GM18868 (cell line): ENCODE measurements at regions not wholly inside any gene's neighbourhood (a gene's known extent, or its start where the extent isn't known, plus 50 kb on each side); places are given as distances from the start of the nearest gene placed in this dataset.
"Not testable (repeated sequence)": the region's sequence is repeated elsewhere in the genome, so short reads cannot be mapped to it uniquely, and the experiment has no call there.

Experiments
- ATAC-seq: cut with Tn5 transposase; IDR thresholded peaks from one replicate; pipeline ENCODE4 v1.9.1; 2021; ENCODE audit warnings: mild to moderate bottlenecking, moderate library complexity; ENCODE audit not compliant: unreplicated experiment

DNA sequence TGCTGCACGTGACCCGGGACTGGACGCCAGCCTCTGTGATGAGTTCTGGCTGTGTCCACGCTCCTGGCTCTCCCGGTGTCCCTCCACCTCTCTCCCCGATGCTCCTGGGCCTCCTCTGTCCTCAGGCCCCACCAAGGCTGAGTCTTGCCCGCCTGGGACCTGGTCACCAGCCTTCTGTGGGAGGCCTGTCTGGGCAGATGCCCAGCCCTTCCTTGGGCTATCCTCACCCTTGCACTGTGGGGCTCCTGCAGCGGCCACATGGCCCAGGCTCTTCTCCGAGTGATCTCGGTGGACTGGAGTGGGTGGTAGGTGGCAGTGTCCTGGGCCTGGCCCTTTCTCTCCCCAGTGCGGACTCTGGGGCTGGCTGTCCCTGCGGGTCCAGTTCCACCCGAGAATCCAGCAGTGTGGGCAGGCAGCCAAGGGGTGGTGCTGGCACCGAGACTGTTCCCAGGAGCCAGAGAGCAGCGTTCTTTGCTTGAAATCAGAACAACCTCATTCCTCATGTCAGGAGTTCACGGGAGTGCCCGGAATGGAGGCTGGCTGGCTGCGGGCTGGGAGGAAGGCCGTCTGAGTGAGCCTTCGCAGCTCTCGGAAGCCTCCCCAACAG lies 94.6 kb downstream of the TMEM121 start:
- ATAC-seq = not testable (repeated sequence)

DNA sequence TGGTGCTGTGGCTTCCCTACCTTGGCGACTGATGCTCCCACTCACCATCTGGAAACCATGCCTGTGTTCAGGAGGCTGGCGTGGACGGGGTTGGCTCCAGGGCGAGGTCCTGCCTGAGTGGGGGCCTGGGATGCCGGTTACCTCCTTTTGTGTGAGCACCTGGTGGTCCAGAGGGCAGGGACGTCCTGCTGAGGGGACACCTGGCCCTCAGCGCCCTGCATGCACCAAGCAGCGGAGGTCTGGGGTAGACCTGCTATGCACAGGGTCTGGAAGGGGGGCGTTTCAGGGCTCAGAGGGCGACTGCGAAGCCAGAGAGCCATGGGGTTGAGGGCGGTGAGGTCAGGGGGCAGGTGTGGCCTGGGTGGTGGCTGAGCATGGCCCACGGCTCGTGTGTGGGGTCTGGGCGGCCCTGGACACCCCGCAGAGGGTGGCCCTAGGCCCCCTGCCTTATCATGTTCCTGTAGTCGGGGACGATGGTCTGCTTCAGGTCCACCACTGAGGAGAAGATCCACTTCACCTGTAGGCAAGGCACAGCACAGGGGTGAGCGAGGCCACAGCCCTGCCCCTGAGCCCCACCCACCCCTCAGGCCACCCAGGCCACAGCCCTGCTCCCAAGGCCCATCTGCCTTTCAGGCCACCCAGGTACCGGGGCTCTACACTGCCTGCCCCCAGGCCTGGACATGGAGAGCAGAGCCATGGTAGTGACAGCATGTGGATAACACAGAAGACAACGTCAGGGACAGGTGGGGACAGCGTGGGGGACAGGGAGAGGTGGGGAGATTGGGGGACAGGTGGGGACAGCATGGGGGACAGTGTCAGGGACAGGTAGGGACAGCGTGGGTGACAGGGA lies 95.3 kb downstream of the TMEM121 start:
- not testable (repeated sequence) for ATAC-seq

DNA sequence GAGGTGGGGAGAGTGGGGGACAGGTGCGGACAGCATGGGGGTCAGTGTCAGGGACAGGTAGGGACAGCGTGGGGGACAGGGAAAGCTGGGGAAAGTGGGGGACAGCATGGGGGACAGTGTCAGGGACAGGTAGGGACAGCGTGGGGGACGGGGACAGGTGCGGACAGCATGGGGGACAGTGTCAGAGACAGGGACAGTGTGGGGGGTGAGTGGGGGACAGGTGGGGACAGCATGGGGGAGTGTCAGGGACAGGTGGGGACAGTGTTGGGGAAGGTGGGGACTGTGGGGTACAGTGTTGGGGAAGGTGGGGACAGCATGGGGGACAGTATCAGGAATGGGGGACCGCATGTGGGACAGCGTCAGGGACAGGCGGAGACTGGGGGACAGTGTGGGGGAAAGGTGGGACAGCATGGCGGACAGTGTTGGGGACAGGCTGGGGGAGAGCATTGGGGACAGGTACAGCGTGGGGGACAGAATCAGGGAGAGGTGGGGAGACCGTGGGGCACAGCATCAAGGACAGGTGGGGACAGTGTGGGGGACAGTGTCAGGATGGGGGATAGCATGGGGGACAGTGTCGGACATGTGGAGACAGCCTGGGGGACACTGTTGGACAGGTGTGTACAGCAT lies 96.1 kb downstream of the TMEM121 start:
- no peak for ATAC-seq

DNA sequence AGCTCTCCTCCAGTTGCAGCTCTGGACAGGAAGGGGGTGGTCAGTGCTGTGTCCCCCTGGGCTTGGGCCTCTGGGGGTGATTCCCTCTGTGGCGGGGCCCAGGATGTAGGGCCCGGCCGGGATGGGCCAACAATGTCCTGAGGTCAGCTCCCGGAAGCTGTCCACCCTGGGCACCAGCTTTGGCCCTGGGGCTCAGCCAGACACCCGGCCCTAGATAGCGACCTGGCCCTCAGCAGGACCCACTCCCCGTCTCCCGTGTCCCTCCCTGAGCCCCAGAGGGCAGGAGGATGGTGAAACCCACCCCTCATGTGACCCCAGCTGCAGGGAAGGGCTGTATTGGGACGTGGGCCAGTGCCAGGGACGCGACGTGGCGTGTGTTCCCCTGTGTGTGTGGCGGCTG lies 96.8 kb downstream of the TMEM121 start:
- ATAC-seq = not testable (repeated sequence)

DNA sequence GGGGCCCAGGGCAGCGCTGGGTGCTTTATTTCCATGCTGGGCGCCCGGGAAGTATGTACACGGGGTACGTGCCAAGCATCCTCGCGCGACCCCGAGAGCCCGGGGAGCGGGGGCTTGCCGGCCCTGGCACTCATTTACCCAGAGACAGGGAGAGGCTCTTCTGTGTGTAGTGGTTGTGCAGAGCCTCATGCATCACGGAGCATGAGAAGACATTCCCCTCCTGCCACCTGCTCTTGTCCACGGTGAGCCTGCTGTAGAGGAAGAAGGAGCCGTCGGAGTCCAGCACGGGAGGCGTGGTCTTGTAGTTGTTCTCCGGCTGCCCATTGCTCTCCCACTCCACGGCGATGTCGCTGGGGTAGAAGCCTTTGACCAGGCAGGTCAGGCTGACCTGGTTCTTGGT lies 98.0 kb downstream of the TMEM121 start:
- ATAC-seq = not testable (repeated sequence)

DNA sequence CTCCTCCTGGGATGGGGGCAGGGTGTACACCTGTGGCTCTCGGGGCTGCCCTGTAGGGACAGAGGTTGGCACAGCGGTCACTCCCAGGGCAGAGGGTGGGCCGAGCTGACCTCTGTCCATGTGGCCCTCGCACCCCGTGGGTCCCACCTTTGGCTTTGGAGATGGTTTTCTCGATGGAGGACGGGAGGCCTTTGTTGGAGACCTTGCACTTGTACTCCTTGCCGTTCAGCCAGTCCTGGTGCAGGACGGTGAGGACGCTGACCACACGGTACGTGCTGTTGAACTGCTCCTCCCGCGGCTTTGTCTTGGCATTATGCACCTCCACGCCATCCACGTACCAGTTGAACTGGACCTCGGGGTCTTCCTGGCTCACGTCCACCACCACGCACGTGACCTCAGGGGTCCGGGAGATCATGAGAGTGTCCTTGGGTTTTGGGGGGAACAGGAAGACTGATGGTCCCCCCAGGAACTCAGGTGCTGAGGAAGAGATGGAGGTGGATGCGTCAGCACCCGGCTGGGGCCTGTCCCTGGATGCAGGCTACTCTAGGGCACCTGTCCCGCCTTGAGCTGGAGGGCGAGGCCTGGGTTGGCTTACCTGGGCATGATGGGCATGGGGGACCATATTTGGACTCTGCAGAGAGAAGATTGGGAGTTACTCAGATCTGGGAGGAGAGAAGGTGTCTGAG lies 98.5 kb downstream of the TMEM121 start:
- not testable (repeated sequence) for ATAC-seq

DNA sequence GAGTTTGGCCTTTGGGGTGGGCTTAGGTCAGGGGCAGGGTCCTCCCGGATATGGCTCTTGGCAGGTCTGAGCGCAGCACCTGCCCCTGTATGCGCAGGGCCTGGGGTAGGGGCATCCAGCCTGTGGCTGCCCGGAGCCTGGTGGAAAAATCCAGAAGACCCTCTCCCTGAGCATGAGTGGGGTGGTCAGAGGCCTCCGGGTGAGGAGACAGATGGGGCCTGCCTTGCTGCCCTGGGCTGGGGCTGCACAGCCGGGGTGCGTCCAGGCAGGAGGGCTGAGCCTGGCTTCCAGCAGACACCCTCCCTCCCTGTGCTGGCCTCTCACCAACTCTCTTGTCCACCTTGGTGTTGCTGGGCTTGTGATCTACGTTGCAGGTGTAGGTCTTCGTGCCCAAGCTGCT lies 99.1 kb downstream of the TMEM121 start:
- not testable (repeated sequence) for ATAC-seq

DNA sequence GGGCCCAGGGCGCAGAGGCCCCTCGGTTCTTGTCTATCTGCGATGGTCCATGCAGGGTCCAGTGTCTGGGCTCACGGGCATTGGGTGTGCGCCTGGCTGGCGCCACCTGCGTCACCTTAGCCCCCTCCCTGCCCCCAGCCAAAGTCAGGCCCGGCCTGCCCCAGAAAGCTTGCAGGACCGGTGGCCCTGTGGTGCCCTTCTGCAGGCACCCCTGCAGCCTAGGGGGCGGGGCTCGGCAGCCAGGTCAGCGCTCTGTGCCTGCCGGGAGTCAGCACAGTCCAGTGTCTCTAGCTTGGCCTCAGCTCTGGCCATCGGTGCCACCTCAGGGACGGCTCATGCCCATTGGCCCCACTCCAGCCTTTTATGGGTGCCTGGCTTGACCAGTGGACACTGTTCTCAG lies 99.7 kb downstream of the TMEM121 start:
- not testable (repeated sequence) for ATAC-seq

DNA sequence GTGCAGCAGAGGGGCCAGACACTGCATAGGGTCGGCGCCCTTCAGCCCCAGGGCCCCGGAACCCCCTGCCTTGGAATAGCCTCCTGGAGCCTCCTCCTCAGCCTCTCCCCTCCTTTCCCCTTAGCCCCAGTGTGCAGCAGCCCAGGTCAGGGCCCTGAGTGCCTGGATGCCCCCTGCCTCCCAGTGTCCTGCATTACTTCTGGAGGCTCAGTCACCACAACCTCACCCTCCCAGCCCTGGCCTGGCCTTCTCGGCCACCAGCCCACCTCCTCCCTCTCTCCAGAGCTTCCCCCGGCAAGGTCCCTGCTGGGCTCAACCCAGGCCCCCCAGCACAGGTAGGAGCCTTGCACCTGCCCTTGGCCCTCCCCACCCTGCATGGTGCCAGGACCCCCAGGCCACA lies 100.3 kb downstream of the TMEM121 start:
- ATAC-seq = not testable (repeated sequence)

DNA sequence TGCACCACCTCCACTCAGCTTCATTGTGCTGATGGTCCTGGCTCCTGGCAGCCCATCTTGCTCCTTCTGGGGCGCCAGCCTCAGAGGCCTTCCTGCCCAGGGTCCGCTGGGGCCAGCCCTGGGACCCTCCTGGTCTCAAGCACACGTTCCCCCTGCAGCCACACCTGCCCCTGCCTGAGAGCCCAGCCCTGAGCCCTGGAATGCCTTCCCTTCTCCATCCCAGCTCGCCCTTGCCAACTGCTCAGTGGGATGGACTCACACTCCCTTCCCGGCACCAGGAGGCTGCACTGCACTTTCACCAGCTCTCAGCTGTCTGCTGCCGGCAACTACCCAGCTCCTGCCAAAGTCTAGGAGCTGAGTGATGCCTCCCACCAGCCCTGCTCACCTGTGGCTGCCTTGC lies 100.9 kb downstream of the TMEM121 start:
- ATAC-seq = not testable (repeated sequence)

DNA sequence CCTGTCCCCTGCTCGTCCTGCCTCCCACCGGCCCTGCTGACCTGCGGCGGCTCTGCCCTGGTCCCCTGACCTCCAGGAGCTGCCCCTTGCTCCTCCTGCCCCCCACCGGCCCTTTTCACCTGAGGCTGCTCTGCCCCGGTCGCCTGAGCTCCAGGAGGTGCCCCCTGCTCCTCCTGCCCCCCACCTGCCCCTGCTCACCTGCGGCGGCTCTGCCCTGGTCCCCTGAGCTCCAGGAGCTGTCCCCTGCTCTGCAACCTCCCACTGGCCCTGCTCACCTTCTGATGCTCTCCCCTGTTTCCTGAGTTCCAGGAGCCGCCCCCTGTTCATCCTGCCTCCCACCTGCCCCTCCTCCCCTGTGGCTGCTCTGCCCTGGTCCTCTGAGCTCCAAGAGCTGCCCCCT lies 101.3 kb downstream of the TMEM121 start:
- no peak for ATAC-seq

DNA sequence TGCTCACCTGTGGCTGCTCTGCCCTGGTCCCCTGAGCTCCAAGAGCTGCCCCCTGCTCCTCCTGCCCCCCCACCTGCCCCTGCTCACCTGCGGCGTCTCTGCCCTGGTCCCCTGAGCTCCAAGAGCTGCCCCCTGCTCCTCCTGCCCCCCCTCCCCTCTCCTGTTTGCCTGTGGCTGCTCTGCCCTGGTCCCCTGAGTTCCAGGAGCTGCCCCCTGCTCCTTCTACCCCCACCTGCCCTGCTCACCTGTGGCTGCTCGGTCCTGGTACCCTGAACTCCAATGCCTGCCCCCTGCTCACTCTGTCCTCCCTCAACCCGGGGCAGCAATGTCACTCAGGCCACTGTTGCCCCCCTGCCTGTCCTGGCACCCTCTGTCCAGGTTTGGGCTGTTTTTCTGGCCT lies 101.7 kb downstream of the TMEM121 start:
- not testable (repeated sequence) for ATAC-seq

DNA sequence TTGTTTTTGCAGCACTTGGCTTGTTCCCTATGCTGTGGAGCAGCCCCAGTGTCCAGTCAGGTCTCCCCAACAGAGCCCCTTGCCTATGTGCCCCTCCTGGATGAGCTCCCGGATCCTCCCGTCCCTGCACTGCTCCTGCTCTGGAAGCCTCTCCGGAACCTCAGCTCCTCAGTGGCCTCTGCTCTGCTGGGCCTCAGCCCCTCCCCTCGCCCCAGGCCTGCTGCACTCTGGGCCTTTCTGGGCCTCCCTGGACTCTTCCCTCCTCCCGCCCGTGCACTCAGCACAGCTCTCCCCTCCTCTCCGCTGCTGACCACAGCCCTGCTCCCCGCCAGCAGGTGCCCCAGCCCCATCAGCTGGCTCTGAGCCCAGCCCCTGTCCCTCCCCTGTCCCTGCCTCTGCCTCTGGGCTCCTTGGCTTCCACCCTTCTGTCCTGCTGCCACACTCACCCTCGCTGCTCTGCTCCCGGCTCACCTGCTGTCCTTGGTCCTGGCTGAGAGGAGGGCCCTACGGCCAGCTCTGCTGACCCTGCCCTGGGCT lies 102.2 kb downstream of the TMEM121 start:
- ATAC-seq = not testable (repeated sequence)

DNA sequence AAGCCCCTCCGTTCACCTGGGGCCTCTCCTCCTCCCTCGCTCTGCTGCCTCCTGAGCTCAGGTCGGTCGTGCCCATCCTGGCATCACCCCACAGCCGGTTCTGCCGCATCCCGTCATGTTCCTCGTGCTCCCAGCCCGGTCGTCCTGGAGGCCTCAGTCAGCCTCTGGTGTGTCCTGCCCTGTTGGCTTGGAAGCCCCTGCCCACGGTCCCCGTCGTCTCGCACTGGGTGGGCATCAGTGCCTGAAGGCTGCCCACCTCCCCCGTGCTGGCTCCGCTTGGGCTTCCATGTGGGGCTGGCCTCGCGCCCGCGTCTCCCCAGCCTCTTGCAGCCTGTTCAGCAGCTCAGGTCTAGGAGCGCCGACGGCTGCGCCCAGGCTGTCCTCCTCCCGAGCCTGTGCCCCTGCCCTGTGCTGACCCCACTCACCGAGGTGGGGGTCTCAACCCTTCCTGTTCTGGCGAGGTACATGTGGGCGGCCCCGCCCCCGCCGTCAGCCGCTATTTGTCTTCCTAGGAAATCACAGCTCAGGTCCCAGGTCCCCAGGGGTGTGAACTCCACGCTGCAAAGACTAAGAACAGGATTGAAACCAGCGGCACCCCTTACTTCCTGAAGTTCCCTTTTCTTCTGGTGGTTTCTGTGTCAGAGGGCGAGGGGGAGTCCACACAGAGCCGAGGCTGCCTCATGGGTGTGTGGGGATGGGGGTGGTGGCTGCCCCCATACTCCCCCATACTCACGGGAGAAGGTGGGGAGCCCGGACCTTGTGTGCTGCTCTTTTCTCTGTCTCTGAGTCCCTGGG lies 102.9 kb downstream of the TMEM121 start:
- ATAC-seq = not testable (repeated sequence)

DNA sequence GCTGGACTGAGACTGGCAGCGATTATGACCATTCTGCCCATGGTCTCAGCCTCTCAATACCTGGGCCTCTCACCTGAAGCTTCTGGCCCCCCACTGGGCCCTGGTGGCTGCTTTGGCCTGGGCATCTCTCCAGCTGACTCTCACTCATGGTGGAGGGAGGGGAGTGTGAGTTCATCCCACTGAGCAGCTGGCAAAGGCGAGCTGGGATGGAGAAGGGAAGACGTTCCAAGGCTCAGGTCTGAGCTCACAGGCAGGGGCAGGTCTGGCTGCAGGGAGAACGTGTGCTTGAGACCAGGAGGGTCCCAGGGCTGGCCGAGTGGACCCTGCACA lies 103.5 kb downstream of the TMEM121 start:
- no peak for ATAC-seq

DNA sequence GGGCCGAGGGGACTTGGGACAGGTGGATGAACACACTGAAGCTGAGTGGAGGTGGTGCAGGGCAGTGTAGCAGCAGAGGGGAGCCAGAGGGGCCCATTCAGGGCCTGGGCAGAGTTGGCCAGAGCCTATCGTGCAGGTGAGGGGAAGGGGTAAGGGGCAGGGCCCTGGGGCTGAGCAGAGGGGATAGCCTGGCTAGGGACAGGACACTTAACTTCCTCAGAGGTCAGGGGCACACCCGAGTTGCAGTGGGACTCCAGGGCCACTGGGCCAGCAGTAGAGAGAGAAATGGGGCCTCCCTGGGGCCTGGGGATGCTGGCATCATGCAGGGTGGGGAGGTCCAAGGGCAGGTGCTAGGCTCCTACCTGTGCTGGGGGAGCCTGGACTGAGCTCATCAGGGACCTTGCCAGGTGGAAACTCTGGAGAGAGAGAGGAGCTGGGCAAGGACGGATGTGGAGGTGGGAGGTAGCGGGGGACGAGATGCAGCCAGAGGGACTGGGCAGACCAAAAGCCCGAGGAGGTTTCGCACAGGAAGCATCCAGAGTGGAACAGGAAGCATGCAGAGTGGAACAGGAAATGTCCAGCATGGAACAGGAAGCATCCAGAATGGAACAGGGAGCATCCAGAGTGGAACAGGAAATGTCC lies 104.0 kb downstream of the TMEM121 start:
- not testable (repeated sequence) for ATAC-seq

DNA sequence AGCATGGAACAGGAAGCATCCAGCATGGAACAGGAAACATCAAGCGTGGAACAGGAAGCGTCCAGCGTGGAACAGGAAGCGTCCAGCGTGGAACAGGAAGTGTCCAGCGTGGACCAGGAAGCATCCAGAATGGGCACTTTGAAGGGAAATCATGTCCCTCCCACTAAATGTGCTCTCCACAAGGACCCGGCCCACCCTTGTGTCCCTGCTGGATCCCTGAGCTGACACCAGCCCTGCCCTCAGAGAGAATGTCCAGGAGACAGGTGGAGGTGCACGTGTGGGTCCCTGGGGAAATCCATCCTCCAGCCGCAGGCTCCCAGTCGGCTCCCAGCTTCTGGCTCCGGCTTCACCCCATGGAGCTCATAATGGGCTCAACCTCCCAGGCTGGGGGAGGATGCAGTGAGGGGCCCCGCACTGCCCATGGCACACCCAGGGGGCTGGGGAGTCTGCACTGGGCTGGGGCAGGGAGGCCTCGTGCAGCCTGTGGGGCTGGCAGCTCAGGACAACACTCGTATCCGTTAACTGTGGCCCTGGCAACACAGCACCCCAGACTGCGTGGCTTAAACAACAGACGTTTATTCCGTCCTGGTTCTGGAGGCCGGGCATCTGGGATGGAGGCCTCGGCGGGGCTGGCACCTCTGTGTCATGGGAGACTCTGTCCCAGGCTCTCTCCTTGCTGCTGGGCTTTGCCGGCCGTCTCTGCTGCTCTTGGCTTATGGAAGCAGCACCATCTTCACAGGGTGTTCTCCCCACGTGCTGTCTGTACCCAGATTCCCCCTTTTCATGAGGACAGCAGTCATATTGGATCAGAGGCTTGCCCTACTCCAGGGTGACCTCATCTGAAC lies 104.8 kb downstream of the TMEM121 start:
- ATAC-seq = not testable (repeated sequence)

DNA sequence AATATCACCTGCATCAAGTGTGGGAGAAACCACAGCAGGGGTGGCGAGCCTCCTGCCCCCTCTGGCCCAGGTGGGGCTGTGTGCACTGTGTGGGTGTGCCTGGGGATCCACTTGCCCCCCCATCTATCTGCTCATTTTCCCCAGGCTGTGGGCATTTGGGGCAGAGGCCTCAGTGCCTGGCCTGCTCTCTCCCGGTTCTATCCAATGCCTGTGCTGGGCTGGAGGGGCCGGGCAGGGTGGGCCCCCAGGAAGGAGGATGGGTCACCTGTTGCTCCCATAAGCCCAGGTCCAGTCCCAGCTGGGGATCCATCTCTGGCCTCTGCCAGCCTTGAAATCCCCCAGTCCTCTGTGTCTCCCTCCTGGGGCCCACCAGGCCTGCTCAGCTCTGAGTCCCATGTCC lies 105.6 kb downstream of the TMEM121 start:
- ATAC-seq = no peak

DNA sequence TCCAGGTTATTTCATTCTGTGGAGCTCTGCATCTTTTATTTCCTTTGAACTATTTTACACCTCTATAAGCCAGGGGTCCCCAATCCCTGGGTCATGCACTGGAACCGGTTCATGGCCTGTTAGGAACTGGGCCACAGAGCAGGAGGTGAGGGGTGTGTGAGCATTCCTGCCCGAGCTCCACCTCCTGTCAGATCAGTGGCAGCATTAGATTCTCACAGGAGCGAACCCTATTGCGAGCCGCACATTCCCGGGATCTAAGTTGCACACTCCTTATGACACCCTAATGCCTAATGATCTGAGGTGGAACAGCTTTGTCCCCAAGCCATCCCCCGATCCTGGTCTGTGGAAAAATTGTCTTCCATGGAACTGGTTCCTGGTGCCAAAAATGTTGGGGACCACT lies 107.2 kb downstream of the TMEM121 start:
- ATAC-seq = not testable (repeated sequence)
